Neural crest cell (in vitro differentiated cells): ENCODE measurements at regions not wholly inside any gene's neighbourhood (a gene's known extent, or its start where the extent isn't known, plus 50 kb on each side); places are given as distances from the start of the nearest gene placed in this dataset.

Source experiments
- DNase-seq: peaks from one replicate; pipeline ENCODE4 v3.0.0; 2021; ENCODE audit warnings: low read depth, mixed read lengths, low spot score
- H3K27ac Mint-ChIP-seq: one replicate; pipeline ENCODE4 v1.8.0; 2021; ENCODE audit warnings: mild to moderate bottlenecking, mixed read lengths; ENCODE audit not compliant: unreplicated experiment
- H3K27me3 Mint-ChIP-seq: 2 replicates; pipeline ENCODE4 v1.8.0; 2021; ENCODE audit warnings: low read depth, mild to moderate bottlenecking, mixed read lengths
- H3K36me3 Mint-ChIP-seq: 2 replicates; pipeline ENCODE4 v1.8.0; 2021; ENCODE audit warnings: low read depth, mild to moderate bottlenecking, mixed read lengths
- H3K4me1 Mint-ChIP-seq: 2 replicates; pipeline ENCODE4 v1.8.0; 2021; ENCODE audit warnings: mixed read lengths
- H3K4me3 Mint-ChIP-seq: one replicate; pipeline ENCODE4 v1.8.0; 2021; ENCODE audit warnings: mild to moderate bottlenecking, mixed read lengths
- H3K9me3 Mint-ChIP-seq: 2 replicates; pipeline ENCODE4 v1.8.0; 2021; ENCODE audit warnings: mixed read lengths
- TF ChIP-seq, protein P1 (sequence below): fragments of 200-600 bp; sonication (generic); conservative IDR thresholded peaks from 2 replicates; pipeline ENCODE4 v1.5.0; 2021; ENCODE audit warnings: antibody characterized with exemption, mild to moderate bottlenecking

DNA sequence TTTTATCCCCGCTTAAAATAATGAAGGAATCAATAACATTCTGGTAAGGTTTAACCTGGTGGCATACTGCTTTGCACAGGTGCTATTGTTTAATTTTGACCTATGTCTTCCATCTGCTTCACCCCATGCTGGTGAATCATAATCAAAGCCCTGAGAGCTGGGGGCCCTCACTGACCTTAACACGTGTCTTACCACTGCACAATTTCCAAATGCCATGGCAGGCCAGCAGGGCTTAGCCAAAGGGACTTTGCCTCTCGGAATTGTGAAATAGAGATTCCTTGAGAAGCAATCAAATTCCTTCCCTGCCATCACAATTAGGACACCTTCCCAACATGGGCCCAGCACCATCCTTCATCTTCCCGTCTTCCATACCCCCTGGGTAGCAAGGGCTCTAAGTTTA lies 242.6 kb upstream of the THBS1 start:
- no peak for DNase-seq
- no peak overlapping the region for H3K4me3 Mint-ChIP-seq
- no peaks in the 10 kb centered on the region for H3K4me1 Mint-ChIP-seq
- no peaks in the 10 kb centered on the region for H3K27me3 Mint-ChIP-seq
- TF ChIP-seq, protein P1, sequence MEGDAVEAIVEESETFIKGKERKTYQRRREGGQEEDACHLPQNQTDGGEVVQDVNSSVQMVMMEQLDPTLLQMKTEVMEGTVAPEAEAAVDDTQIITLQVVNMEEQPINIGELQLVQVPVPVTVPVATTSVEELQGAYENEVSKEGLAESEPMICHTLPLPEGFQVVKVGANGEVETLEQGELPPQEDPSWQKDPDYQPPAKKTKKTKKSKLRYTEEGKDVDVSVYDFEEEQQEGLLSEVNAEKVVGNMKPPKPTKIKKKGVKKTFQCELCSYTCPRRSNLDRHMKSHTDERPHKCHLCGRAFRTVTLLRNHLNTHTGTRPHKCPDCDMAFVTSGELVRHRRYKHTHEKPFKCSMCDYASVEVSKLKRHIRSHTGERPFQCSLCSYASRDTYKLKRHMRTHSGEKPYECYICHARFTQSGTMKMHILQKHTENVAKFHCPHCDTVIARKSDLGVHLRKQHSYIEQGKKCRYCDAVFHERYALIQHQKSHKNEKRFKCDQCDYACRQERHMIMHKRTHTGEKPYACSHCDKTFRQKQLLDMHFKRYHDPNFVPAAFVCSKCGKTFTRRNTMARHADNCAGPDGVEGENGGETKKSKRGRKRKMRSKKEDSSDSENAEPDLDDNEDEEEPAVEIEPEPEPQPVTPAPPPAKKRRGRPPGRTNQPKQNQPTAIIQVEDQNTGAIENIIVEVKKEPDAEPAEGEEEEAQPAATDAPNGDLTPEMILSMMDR: no peak
- no peaks in the 10 kb centered on the region for H3K36me3 Mint-ChIP-seq
- H3K27ac Mint-ChIP-seq: no peak overlapping the region
- H3K9me3 Mint-ChIP-seq: peaks cover 3% of the 10 kb centered on the region

GRCh38 chr15:39340903-39341645 lies 239.8 kb upstream of the THBS1 start:
- Mint-ChIP-seq H3K4me3 (no peak overlapping the region), H3K36me3 (no peaks in the 10 kb centered on the region), H3K27ac (no peak overlapping the region), H3K4me1 (no peaks in the 10 kb centered on the region), H3K27me3 (no peaks in the 10 kb centered on the region), H3K9me3 (peaks cover 3% of the 10 kb centered on the region)
- DNase-seq: no peak
- TF ChIP-seq, protein P1: no peak

GRCh38 chr15:39344662-39345141 lies 236.2 kb upstream of the THBS1 start:
- Mint-ChIP-seq H3K27ac (no peak overlapping the region), H3K4me1 (no peaks in the 10 kb centered on the region), H3K9me3 (peaks cover 3% of the 10 kb centered on the region), H3K27me3 (no peaks in the 10 kb centered on the region), H3K4me3 (no peak overlapping the region), H3K36me3 (no peaks in the 10 kb centered on the region)
- no peak for DNase-seq
- TF ChIP-seq, protein P1: no peak

- Mint-ChIP-seq H3K27me3 (no peaks in the 10 kb centered on the region), H3K36me3 (no peaks in the 10 kb centered on the region), H3K27ac (no peak overlapping the region), H3K4me3 (no peak overlapping the region), H3K4me1 (no peaks in the 10 kb centered on the region), H3K9me3 (peaks cover 3% of the 10 kb centered on the region)
- DNase-seq: no peak
- TF ChIP-seq, protein P1: no peak
These were observed 235.7 kb upstream of the THBS1 start for GRCh38 chr15:39345176-39345575.

DNA sequence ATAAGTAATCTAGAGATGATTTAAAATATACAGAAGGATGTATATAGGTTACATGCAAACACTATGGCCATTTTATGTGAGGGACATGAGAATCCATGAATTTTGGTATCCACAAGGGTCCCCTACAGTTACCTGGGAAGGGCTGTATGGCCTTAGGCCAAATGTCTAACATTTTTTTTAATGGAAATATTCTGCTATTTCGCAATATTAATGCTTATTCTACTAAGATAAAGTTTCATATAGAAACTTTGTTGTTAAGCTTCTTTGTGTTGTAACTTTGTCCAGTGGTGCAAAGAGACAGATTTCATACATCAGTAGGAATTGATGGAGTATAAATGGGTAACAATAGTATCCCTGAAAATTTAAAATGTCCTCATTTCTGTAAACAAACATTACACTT lies 233.4 kb upstream of the THBS1 start:
- no peak overlapping the region for H3K27ac Mint-ChIP-seq
- peaks cover 3% of the 10 kb centered on the region for H3K9me3 Mint-ChIP-seq
- H3K4me1 Mint-ChIP-seq: peaks cover 8% of the 10 kb centered on the region

More for the DNA sequence above, 233.4 kb upstream of the THBS1 start:
- Mint-ChIP-seq H3K4me3 (no peak overlapping the region), H3K27me3 (no peaks in the 10 kb centered on the region), H3K36me3 (no peaks in the 10 kb centered on the region)
- TF ChIP-seq, protein P1: no peak
- DNase-seq: no peak
